NCI-H524 treated with DMSO at 0.1 percent for 48 hours (cell line): ENCODE measurements at regions not wholly inside any gene's neighbourhood (a gene's known extent, or its start where the extent isn't known, plus 50 kb on each side); places are given as distances from the start of the nearest gene placed in this dataset.
"Not testable (repeated sequence)": the region's sequence is repeated elsewhere in the genome, so short reads cannot be mapped to it uniquely, and the experiment has no call there.

ENCODE experiments used
- DNase-seq: peaks from one replicate; lab custom pipeline; 2025; lab: John Stamatoyannopoulos, UW

DNA sequence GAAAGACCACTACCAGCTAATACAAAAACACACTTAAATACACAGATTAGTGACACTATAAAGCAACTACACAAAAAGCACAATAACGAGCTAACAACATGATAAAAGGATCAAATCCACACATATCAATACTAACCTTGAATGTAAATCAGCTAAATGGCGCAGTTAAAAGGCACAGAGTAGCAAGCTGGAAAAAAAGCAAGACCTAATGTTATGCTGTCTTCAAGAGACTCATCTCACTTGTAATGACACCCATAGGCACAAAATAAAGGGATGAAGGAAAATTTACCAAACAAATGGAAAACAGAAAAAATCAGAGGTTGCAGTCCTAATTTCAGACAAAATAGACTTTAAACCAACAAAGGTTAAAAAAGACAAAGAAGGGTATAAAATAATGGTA, 86.3 kb downstream of the NUS1 start:
- no peak for DNase-seq

DNA sequence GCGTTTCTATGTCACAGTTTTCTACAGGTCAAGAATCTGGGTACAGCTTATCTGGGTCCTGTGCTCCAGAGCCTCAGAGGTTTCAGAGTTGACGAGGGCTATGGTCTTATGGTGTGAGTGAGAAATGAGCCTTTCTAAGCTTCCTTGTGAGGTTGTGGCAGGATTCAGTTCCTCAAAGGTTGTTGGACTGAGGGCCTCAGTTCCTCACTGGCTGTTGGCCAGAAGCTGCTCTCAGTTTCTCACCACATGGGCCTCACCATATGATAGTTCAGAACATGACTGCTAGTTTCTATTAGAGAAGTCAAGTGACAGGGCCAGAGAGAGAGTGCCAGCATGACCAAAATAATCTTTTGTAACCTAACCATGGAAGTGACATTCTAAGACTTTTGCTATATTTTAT, 96.1 kb downstream of the NUS1 start:
- no peak for DNase-seq

DNA sequence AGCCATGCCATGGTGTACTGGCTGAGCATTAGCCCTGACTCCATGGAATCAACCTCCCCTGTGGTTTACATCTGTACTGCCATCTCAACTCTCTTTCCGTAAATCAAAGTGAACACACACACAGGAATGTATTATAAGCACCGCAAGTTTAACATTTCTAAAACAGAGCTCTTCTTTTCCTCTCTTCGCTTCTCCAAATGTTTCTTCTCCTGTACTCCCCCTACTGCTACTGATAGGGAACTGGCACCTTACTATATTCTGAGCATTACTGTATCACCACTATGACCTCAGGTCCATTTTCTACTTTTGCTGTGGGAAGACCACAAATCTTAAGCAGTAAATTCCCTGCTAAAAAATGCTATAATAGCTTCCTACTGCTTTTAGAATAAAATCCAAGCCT, 101.2 kb downstream of the NUS1 start:
- no peak for DNase-seq

GRCh38 chr6:117781550-117781949, 106.3 kb downstream of the NUS1 start:
- DNase-seq: no peak

DNA sequence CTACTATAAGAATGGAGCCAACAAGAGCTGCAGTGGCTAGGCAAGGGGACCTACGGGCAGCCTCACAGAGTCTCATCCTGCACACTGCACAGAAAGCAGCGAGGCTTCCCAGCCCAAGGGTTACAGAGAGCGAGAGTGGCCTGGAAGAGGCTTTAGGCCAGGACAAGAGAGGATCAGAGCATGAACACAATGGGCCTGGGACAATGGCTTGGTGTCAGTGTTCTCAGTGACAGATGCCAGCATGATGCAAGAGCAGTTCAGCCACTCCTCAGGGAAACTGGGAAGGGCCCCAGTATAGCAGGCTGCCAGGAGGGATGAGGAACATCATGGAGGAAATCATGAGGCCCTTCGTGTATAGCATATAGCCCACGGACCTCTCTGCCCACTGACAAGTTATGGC, 108.0 kb downstream of the NUS1 start:
- DNase-seq: no peak

GRCh38 chr6:117791012-117791411, 115.7 kb downstream of the NUS1 start:
- DNase-seq: no peak

- DNase-seq: no peak
These were observed 111.8 kb upstream of the SLC35F1 start for GRCh38 chr6:117795234-117795633.

- DNase-seq: not testable (repeated sequence)
These were observed 108.2 kb upstream of the SLC35F1 start for GRCh38 chr6:117798819-117799218.

GRCh38 chr6:117810269-117810668, 96.8 kb upstream of the SLC35F1 start:
- DNase-seq: no peak

- DNase-seq: no peak
These were observed 89.6 kb upstream of the SLC35F1 start for GRCh38 chr6:117817499-117817898.

DNA sequence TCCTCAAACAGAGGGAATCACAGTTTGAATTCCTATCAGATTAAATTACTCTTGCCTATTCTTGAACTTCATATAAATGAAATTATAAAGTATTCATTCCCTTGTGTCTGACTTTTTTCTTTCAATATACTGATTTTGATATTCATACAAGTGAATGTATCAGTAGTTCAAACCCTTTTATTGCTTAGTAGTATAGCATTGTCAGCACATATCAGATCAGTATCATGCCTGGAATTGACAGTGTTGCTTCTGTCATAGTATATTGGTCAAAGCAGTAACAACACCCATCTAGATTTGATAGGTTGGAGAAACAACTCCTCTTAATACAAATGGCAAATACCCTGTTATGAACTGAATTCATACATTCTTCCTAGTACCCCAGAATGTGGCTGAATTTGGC, 89.1 kb upstream of the SLC35F1 start:
- no peak for DNase-seq

DNA sequence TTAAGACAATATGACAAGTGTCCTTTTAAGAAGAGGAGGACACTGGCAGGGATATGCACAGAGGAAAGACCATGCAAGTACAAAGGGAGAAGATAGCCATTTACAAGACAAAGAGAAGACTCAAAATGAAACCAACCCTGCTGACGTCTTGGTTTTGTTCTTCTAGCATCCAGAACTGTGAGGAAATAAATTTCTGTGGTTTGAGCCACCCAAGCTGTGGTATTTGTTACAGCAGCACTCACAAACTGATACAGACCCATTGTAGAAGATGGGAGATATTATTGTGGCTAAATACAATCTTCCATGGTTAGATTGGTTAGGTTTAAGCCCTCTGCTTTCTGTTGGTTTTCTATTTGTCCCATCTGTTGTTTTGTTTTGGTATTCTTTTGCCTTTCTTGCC, 88.6 kb upstream of the SLC35F1 start:
- no peak for DNase-seq

DNA sequence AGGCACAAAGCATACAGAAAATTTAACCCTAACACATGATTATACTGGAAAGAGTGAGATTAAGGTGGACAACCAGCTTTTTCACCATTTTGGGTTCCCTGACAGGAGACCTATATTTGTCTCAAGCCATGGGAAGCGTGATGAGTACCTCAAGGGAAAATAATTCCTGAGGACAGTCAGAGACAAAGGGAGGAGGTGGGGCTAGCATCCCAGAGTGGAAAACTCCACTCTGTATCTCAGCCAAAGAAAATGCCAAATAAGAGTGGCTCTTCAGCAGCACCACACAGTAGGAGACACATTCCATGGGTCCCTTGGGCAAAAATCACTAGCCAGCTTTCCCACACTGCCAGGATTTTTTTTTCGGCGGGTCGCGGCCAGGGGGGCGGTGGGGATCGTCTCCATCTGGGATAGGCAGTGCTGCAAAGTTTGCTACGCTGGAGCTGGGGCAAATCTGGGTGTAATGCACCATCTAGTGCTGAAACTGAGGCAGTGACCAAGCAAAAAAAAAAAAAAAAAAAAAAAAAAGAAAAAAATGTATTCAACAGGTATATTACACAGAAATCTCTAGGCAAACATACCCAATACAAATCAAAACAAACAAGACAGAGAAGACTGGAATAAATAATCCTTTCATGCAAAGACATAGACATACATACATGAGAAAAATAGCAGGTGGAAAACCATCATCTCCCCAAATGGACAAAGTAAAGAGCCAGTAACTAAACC, 77.3 kb upstream of the SLC35F1 start:
- no peak for DNase-seq

GRCh38 chr6:117837261-117837660, 69.8 kb upstream of the SLC35F1 start:
- DNase-seq: no peak

- DNase-seq: peak; percentile 9
These were observed 66.5 kb upstream of the SLC35F1 start for GRCh38 chr6:117840541-117840983.

- no peak for DNase-seq
These were observed 59.2 kb upstream of the SLC35F1 start for GRCh38 chr6:117847912-117848311.

- no peak for DNase-seq
These were observed 58.0 kb upstream of the SLC35F1 start for GRCh38 chr6:117849087-117849486.
